Neural progenitor cell (in vitro differentiated cells): ENCODE measurements at regions not wholly inside any gene's neighbourhood (a gene's known extent, or its start where the extent isn't known, plus 50 kb on each side); places are given as distances from the start of the nearest gene placed in this dataset.

Source experiments
- DNase-seq: peaks from one replicate; pipeline ENCODE4 v3.0.0-alpha.2; 2016; ENCODE audit warnings: low spot score
- H2AFZ ChIP-seq: fragments of 200-600 bp; sonication (generic); replicated peaks from 2 replicates; pipeline ENCODE4 v1.6.1; 2016; ENCODE audit warnings: antibody characterized with exemption
- H3F3A ChIP-seq: fragments of 200-600 bp; sonication (generic); 2 replicates; pipeline ENCODE4 v1.6.1; 2016; ENCODE audit warnings: antibody characterized with exemption, low read depth
- H3K27ac ChIP-seq: fragments of 200-600 bp; sonication (generic); 2 replicates; pipeline ENCODE4 v1.5.1; 2016; ENCODE audit warnings: mild to moderate bottlenecking
- H3K27me3 ChIP-seq: fragments of 200-600 bp; sonication (generic); 2 replicates; pipeline ENCODE4 v1.6.1; 2016; ENCODE audit warnings: mild to moderate bottlenecking, moderate library complexity
- H3K36me3 ChIP-seq: fragments of 200-600 bp; sonication (generic); 2 replicates; pipeline ENCODE4 v1.5.1; 2016
- H3K4me1 ChIP-seq: fragments of 200-600 bp; sonication (generic); 2 replicates; pipeline ENCODE4 v1.6.1; 2016; ENCODE audit warnings: mixed run types
- H3K4me2 ChIP-seq: fragments of 200-600 bp; sonication (generic); 2 replicates; pipeline ENCODE4 v1.6.1; 2016
- H3K4me3 ChIP-seq: fragments of 200-600 bp; sonication (generic); 2 replicates; pipeline ENCODE4 v1.5.1; 2016
- H3K79me2 ChIP-seq: fragments of 200-600 bp; sonication (generic); 2 replicates; pipeline ENCODE4 v1.6.1; 2016; ENCODE audit warnings: low read depth
- H3K9ac ChIP-seq: fragments of 200-600 bp; sonication (generic); 2 replicates; pipeline ENCODE4 v1.6.1; 2016
- H3K9me3 ChIP-seq: fragments of 200-600 bp; sonication (generic); 2 replicates; pipeline ENCODE4 v1.5.1; 2016; ENCODE audit warnings: low read depth
- H4K20me1 ChIP-seq: fragments of 200-600 bp; sonication (generic); 2 replicates; pipeline ENCODE4 v1.6.1; 2016; ENCODE audit warnings: low read depth
- H3K27ac Mint-ChIP-seq: 3 replicates; pipeline ENCODE4 v1.8.0; 2021; ENCODE audit warnings: mixed read lengths
- H3K27me3 Mint-ChIP-seq: 2 replicates; pipeline ENCODE4 v1.8.0; 2022; ENCODE audit warnings: low read depth, mild to moderate bottlenecking, inconsistent platforms, moderate library complexity, mixed read lengths; ENCODE audit not compliant: insufficient read depth
- H3K36me3 Mint-ChIP-seq: 3 replicates; pipeline ENCODE4 v1.8.0; 2021; ENCODE audit warnings: mixed read lengths
- H3K4me1 Mint-ChIP-seq: 3 replicates; pipeline ENCODE4 v1.8.0; 2021; ENCODE audit warnings: mixed read lengths
- H3K4me3 Mint-ChIP-seq: 3 replicates; pipeline ENCODE4 v1.8.0; 2021; ENCODE audit warnings: mild to moderate bottlenecking, moderate library complexity, mixed read lengths
- H3K9me3 Mint-ChIP-seq: 3 replicates; pipeline ENCODE4 v1.8.0; 2020; ENCODE audit warnings: mixed read lengths
- EZH2 ChIP-seq: fragments of 200-600 bp; sonication (generic); IDR thresholded peaks from 2 replicates; pipeline ENCODE4 v1.6.1; 2017; ENCODE audit warnings: antibody characterized with exemption, mild to moderate bottlenecking, moderate library complexity
- EZH2phosphoT487 ChIP-seq: fragments of 200-600 bp; sonication (generic); IDR thresholded peaks from 2 replicates; pipeline ENCODE4 v1.6.1; 2017; ENCODE audit warnings: antibody characterized with exemption
- TF ChIP-seq, protein P1 (sequence below): fragments of 200-600 bp; sonication (generic); IDR thresholded peaks from 2 replicates; pipeline ENCODE4 v1.5.1; 2017; ENCODE audit warnings: antibody characterized with exemption, mild to moderate bottlenecking

DNA sequence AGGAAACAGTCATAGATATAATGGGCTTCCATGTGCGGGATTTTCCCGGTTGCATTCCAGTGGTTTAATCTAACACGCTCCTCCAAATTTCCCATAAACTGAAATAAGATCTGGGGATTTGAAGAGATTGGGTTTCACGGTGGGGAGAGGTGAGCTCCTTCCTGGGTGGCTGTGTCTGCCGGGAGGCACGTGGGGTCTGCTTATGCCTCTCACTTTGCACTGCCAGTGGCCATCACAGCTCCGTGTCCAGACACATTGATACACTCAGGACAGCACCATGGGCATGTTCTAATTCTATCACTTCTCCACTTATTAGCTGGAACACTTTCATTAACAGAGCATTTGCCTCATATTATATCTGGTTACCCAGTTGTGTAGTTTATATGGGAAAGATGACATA, 73.4 kb downstream of the SOX1 start:
- peaks cover 2% of the 10 kb centered on the region for H3K9me3 Mint-ChIP-seq
- H3K4me3 Mint-ChIP-seq: no peak overlapping the region
- Histone ChIP-seq H3F3A (no peaks in the 10 kb centered on the region), H3K4me3 (no peak overlapping the region), H4K20me1 (no peaks in the 10 kb centered on the region), H3K4me2 (no peak overlapping the region), H3K4me1 (peaks cover 13% of the 10 kb centered on the region), H3K9ac (no peak overlapping the region), H3K27ac (no peak overlapping the region), H2AFZ (no peak overlapping the region), H3K36me3 (no peaks in the 10 kb centered on the region), H3K27me3 (no peaks in the 10 kb centered on the region), H3K9me3 (no peaks in the 10 kb centered on the region), H3K79me2 (no peaks in the 10 kb centered on the region)
- no peaks in the 10 kb centered on the region for H3K36me3 Mint-ChIP-seq
- TF ChIP-seq, protein P1, sequence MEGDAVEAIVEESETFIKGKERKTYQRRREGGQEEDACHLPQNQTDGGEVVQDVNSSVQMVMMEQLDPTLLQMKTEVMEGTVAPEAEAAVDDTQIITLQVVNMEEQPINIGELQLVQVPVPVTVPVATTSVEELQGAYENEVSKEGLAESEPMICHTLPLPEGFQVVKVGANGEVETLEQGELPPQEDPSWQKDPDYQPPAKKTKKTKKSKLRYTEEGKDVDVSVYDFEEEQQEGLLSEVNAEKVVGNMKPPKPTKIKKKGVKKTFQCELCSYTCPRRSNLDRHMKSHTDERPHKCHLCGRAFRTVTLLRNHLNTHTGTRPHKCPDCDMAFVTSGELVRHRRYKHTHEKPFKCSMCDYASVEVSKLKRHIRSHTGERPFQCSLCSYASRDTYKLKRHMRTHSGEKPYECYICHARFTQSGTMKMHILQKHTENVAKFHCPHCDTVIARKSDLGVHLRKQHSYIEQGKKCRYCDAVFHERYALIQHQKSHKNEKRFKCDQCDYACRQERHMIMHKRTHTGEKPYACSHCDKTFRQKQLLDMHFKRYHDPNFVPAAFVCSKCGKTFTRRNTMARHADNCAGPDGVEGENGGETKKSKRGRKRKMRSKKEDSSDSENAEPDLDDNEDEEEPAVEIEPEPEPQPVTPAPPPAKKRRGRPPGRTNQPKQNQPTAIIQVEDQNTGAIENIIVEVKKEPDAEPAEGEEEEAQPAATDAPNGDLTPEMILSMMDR: no peak
- TF ChIP-seq EZH2 (no peak), EZH2phosphoT487 (no peak)
- H3K27ac Mint-ChIP-seq: peak overlapping the region; percentile 42
- no peak for DNase-seq
- peaks cover 19% of the 10 kb centered on the region for H3K27me3 Mint-ChIP-seq
- H3K4me1 Mint-ChIP-seq: peaks cover 44% of the 10 kb centered on the region

DNA sequence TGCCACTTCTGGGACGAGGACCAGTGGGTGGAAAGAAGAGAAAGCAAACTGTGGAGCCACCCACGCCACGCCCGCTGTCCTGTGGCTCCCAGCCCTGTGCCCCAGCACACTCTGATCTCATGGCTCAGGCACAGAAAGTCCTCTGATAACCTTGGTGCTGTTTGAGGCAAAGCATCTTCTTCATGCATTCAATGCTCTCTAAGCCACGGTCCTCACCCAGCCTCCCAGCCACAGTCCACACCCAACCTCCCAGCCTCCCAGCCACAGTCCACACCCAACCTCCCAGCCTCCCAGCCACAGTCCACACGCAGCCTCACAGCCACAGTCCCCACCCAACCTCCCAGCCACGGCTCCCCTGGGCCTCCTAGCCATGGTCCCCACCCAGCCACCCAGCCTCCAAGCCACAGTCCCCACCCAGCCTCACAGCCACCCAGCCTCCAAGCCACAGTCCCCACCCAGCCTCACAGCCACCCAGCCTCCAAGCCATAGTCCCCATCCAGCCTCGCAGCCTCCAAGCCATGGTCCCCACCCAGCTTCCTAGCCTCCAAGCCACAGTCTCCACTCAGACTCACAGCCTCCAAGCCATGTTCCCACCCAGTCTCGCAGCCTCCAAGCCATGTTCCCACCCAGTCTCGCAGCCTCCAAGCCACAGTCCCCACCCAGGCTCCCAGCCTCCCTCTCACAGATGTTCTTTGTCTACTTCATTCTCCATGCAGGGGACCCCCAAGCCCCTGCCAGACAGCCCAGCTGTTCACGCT, 74.9 kb downstream of the SOX1 start:
- Mint-ChIP-seq H3K4me1 (peaks cover 52% of the 10 kb centered on the region), H3K9me3 (peaks cover 9% of the 10 kb centered on the region), H3K4me3 (no peak overlapping the region), H3K27me3 (peaks cover 15% of the 10 kb centered on the region), H3K27ac (peak overlapping the region; percentile 46), H3K36me3 (no peaks in the 10 kb centered on the region)
- H4K20me1 ChIP-seq: no peaks in the 10 kb centered on the region
- no peak overlapping the region for H3K4me3 ChIP-seq
- no peak overlapping the region for H2AFZ ChIP-seq
- H3K27me3 ChIP-seq: no peaks in the 10 kb centered on the region
- H3K27ac ChIP-seq: no peak overlapping the region
- H3K36me3 ChIP-seq: no peaks in the 10 kb centered on the region
- no peak overlapping the region for H3K4me2 ChIP-seq
- H3K9ac ChIP-seq: no peak overlapping the region
- peaks cover 19% of the 10 kb centered on the region for H3K4me1 ChIP-seq
- peaks cover 6% of the 10 kb centered on the region for H3F3A ChIP-seq
- TF ChIP-seq, protein P1: no peak
- TF ChIP-seq EZH2: no peak
- no peak for TF ChIP-seq EZH2phosphoT487
- H3K9me3 ChIP-seq: no peaks in the 10 kb centered on the region
- H3K79me2 ChIP-seq: no peaks in the 10 kb centered on the region
- no peak for DNase-seq

DNA sequence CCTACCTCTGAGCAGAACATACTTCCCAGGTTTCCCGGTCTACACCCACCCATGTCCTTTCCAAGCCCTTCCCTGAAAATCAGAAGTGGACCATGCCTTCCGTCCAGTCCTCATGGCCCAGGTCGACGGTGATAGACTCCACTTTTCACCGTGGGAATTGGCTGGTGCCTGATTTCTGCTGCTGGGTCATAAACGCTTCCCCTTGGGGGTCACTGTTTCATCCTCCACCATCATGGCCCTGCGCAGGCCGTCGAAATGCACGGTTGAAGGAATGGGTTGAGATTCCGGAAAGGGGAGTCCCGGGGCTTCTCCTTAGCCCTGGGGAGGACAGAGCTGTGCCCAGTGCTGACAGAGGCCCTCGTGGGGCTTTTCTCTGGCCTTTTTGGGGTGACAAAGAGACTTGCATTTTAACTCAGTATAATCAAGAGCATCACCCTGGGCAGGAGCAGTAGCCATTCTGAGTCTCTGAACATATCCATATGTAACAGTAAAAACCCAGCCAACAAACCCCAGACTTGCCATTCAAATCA, 75.5 kb downstream of the SOX1 start:
- H3F3A ChIP-seq: peaks cover 6% of the 10 kb centered on the region
- no peak overlapping the region for H3K4me2 ChIP-seq
- no peaks in the 10 kb centered on the region for H3K79me2 ChIP-seq
- no peak overlapping the region for H2AFZ ChIP-seq
- H3K9me3 ChIP-seq: no peaks in the 10 kb centered on the region
- peaks cover 15% of the 10 kb centered on the region for H3K27me3 Mint-ChIP-seq
- H3K4me3 ChIP-seq: no peak overlapping the region
- H3K27me3 ChIP-seq: no peaks in the 10 kb centered on the region
- no peaks in the 10 kb centered on the region for H4K20me1 ChIP-seq
- no peak overlapping the region for H3K9ac ChIP-seq
- H3K36me3 Mint-ChIP-seq: no peaks in the 10 kb centered on the region
- no peak for DNase-seq
- TF ChIP-seq, protein P1: no peak
- TF ChIP-seq EZH2 (no peak), EZH2phosphoT487 (no peak)
- no peaks in the 10 kb centered on the region for H3K36me3 ChIP-seq
- peaks cover 15% of the 10 kb centered on the region for H3K9me3 Mint-ChIP-seq
- peak overlapping the region; percentile 57 for H3K27ac Mint-ChIP-seq
- H3K4me3 Mint-ChIP-seq: no peak overlapping the region
- H3K4me1 ChIP-seq: peaks cover 19% of the 10 kb centered on the region
- H3K4me1 Mint-ChIP-seq: peaks cover 52% of the 10 kb centered on the region
- H3K27ac ChIP-seq: no peak overlapping the region
